ENCODE measurements at regions not wholly inside any gene's neighbourhood (a gene's known extent, or its start where the extent isn't known, plus 50 kb on each side); places are given as distances from the start of the nearest gene placed in this dataset.
"Not testable (repeated sequence)": the region's sequence is repeated elsewhere in the genome, so short reads cannot be mapped to it uniquely, and the experiment has no call there.

GRCh38 chr12:102314821-102315220 is 117.2 kb upstream of the PMCH start:
- no peak for DNase-seq
- TF ChIP-seq EZH2 (IDR thresholded peaks at IDR 0.05; ENCODE audit: low read depth) (no peak), CTCF (conservative IDR thresholded peaks at IDR 0.05) (no peak)
- H3F3A ChIP-seq (ENCODE audit: insufficient read depth, low read depth) = no peaks in the 10 kb centered on the region
- H3K4me2 ChIP-seq = no peak overlapping the region
- H3K36me3 ChIP-seq (ENCODE audit: low read depth) = no peaks in the 10 kb centered on the region
- no peaks in the 10 kb centered on the region for H4K20me1 ChIP-seq (ENCODE audit: insufficient read depth)
- H3K4me1 ChIP-seq (replicated peaks; ENCODE audit: insufficient read depth) = no peaks in the 10 kb centered on the region
- no TSS peak for BruUV-seq (replicated peaks)
- no peaks in the 10 kb centered on the region for H3K27me3 ChIP-seq (ENCODE audit: insufficient read depth, low read depth)
- no peak overlapping the region for H2AFZ ChIP-seq
- H3K9me2 ChIP-seq (ENCODE audit: insufficient read depth) = no peaks in the 10 kb centered on the region
- no peaks in the 10 kb centered on the region for H3K79me2 ChIP-seq (ENCODE audit: low read depth)
- no peaks in the 10 kb centered on the region for H3K9me3 ChIP-seq (ENCODE audit: insufficient read depth, low read depth)
- no peak overlapping the region for H3K4me3 ChIP-seq
- intact Hi-C loops (cut with micrococcal nuclease; ENCODE audit: unreplicated experiment) = no loop called here
- ChIA-PET CTCF (no interaction called here), POLR2A (ENCODE audit: unreplicated experiment) (no interaction called here)
- no peak overlapping the region for H3K27ac ChIP-seq

DNA sequence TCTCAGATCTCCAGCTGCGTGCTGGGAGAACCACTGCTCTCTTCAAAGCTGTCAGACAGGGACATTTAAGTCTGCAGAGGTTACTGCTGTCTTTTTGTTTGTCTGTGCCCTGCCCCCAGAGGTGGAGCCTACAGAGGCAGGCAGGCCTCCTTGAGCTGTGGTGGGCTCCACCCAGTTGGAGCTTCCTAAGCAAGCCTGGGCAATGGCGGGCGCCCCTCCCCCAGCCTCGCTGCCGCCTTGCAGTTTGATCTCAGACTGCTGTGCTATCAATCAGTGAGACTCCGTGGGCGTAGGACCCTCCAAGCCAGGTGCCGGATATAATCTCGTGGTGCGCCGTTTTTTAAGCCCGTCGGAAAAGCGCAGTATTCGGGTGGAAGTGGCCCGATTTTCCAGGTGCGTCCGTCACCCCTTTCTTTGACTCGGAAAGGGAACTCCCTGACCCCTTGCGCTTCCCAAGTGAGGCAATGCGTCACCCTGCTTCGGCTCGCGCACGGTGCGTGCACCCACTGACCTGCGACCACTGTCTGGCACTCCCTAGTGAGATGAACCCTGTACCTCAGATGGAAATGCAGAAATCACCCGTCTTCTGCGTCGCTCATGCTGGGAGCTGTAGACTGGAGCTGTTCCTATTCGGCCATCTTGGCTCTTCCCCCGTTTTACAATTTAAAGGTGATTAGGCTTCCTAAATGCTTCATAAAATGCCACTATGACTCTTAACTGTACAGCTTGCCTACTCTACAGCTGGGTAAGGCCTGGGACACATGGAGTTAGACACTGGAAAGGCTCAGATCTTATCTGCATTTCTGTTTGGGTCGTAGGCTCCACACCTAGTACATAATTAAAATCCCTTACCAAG is 115.7 kb upstream of the PMCH start:
- intact Hi-C loops (cut with micrococcal nuclease; ENCODE audit: unreplicated experiment); BruUV-seq (replicated peaks); H3K79me2 ChIP-seq (ENCODE audit: low read depth); H3K27me3 ChIP-seq (ENCODE audit: insufficient read depth, low read depth); H3K36me3 ChIP-seq (ENCODE audit: low read depth); H3F3A ChIP-seq (ENCODE audit: insufficient read depth, low read depth); CTCF ChIA-PET; H3K27ac ChIP-seq; DNase-seq; H3K9me2 ChIP-seq (ENCODE audit: insufficient read depth); POLR2A ChIA-PET (ENCODE audit: unreplicated experiment); H3K4me1 ChIP-seq (replicated peaks; ENCODE audit: insufficient read depth); H3K9me3 ChIP-seq (ENCODE audit: insufficient read depth, low read depth); H4K20me1 ChIP-seq (ENCODE audit: insufficient read depth): not testable (repeated sequence)
- Histone ChIP-seq H3K4me2 (peak overlapping the region; percentile 42; the same call in 1 of the 2 replicates), H3K4me3 (peak overlapping the region; percentile 39; the same call in 1 of the 2 replicates), H2AFZ (peak overlapping the region; percentile 25; the same call in 1 of the 2 replicates)

- intact Hi-C loops (cut with micrococcal nuclease; ENCODE audit: unreplicated experiment) = loop anchor here (10.0 kb wide), 1 partner anchor 531 kb away; no protein-coding TSS in a partner anchor
- TF ChIP-seq EZH2 (IDR thresholded peaks at IDR 0.05; ENCODE audit: low read depth) (no peak), CTCF (conservative IDR thresholded peaks at IDR 0.05) (no peak)
- POLR2A ChIA-PET (ENCODE audit: unreplicated experiment) = no interaction called here
Observed at GRCh38 chr12:102305486-102305885, 107.9 kb upstream of the PMCH start.

DNA sequence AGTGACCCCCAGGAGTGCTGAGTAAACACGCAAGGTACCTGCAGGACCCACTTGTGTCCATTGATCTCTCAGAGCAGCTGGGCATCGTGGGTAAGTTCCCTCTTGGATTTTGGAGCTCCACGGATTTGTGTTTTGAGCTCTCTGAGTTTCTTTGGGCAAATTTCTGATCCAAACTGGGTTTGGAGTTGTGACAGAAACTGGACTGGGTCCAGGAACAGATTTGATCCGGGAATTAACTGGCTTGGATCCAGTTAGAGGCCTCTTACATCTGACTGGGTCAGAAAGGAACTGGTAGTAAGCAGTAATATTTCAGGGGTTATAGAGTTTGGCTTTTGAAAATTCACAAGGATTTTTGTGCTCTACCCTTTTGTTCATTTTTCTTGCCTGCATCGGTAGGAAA is 107.0 kb upstream of the PMCH start:
- intact Hi-C loops (cut with micrococcal nuclease; ENCODE audit: unreplicated experiment) = loop anchor here (10.0 kb wide), 1 partner anchor 530 kb away; no protein-coding TSS in a partner anchor
- CTCF ChIA-PET; BruUV-seq (replicated peaks): not testable (repeated sequence)

More at GRCh38 chr12:102305486-102305885, 107.9 kb upstream of the PMCH start:
- Histone ChIP-seq H3K27me3 (ENCODE audit: insufficient read depth, low read depth) (no peaks in the 10 kb centered on the region), H3K9me2 (ENCODE audit: insufficient read depth) (no peaks in the 10 kb centered on the region), H3K4me2 (no peak overlapping the region), H3K4me1 (replicated peaks; ENCODE audit: insufficient read depth) (no peaks in the 10 kb centered on the region), H3K9me3 (ENCODE audit: insufficient read depth, low read depth) (no peaks in the 10 kb centered on the region), H3K36me3 (ENCODE audit: low read depth) (no peaks in the 10 kb centered on the region), H3K27ac (no peak overlapping the region), H3K79me2 (ENCODE audit: low read depth) (no peaks in the 10 kb centered on the region), H2AFZ (no peak overlapping the region), H3F3A (ENCODE audit: insufficient read depth, low read depth) (no peaks in the 10 kb centered on the region), H4K20me1 (ENCODE audit: insufficient read depth) (no peaks in the 10 kb centered on the region), H3K4me3 (no peak overlapping the region)
- BruUV-seq (replicated peaks) = no TSS peak
- DNase-seq = no peak
- CTCF ChIA-PET = no interaction called here

More for the DNA sequence above, 107.0 kb upstream of the PMCH start:
- H3K4me3 ChIP-seq; H3K4me1 ChIP-seq (replicated peaks; ENCODE audit: insufficient read depth); POLR2A ChIA-PET (ENCODE audit: unreplicated experiment); H3K27me3 ChIP-seq (ENCODE audit: insufficient read depth, low read depth); H3K27ac ChIP-seq; H3K9me2 ChIP-seq (ENCODE audit: insufficient read depth); DNase-seq; H4K20me1 ChIP-seq (ENCODE audit: insufficient read depth); H3K4me2 ChIP-seq; H3F3A ChIP-seq (ENCODE audit: insufficient read depth, low read depth); H3K36me3 ChIP-seq (ENCODE audit: low read depth); H2AFZ ChIP-seq; H3K9me3 ChIP-seq (ENCODE audit: insufficient read depth, low read depth); H3K79me2 ChIP-seq (ENCODE audit: low read depth): not testable (repeated sequence)
